K562 (cell line): ENCODE measurements at regions not wholly inside any gene's neighbourhood (a gene's known extent, or its start where the extent isn't known, plus 50 kb on each side); places are given as distances from the start of the nearest gene placed in this dataset.

Source experiments
- BHLHE40 ChIP-seq: IDR thresholded peaks from 2 replicates; pipeline ENCODE4 v1.6.1; 2011; ENCODE audit warnings: low read length, improper control_type of control experiment
- EP300 ChIP-seq: IDR thresholded peaks from 2 replicates; pipeline ENCODE4 v1.6.1; 2012; ENCODE audit warnings: low read length, improper control_type of control experiment
- FOXJ3 ChIP-seq: sonication (generic); formaldehyde crosslinking; IDR thresholded peaks from 2 replicates; pipeline ENCODE4 v1.4.0; 2020; ENCODE audit warnings: mild to moderate bottlenecking, missing genetic modification reagents
- HLTF ChIP-seq: fragments of 450-650 bp; IDR thresholded peaks from 2 replicates; pipeline ENCODE4 v1.6.1; 2016
- JUND ChIP-seq, 2 experiments: IDR thresholded peaks; 2 replicates in 1 of 2; 3 replicates in 1 of 2; pipeline ENCODE4 v1.6.1; 2011; ENCODE audit warnings: borderline replicate concordance in 2 of 2, low read depth in 2 of 2, low read length in 2 of 2, improper control_type of control experiment in 1 of 2, missing biosample characterization in 1 of 2, missing genetic modification characterization in 1 of 2, missing genetic modification reagents in 1 of 2
- MAFK ChIP-seq: IDR thresholded peaks from 2 replicates; pipeline ENCODE4 v1.6.1; 2011; ENCODE audit warnings: low read length, improper control_type of control experiment
- RCOR1 ChIP-seq, 2 experiments: IDR thresholded peaks; 2 replicates each; pipeline ENCODE4 v1.6.1; 2012; ENCODE audit warnings: low read depth in 2 of 2, low read length in 2 of 2, borderline replicate concordance in 1 of 2, improper control_type of control experiment in 1 of 2
- SMAD4 ChIP-seq: fragments of 250-450 bp; sonication (Bioruptor Pico); conservative IDR thresholded peaks from 2 replicates; pipeline ENCODE4 v1.8.0; 2021; ENCODE audit warnings: inconsistent platforms, mild to moderate bottlenecking, moderate library complexity
- ZBTB17 ChIP-seq: fragments of 450-650 bp; formaldehyde crosslinking; IDR thresholded peaks from 2 replicates; pipeline ENCODE4 v1.4.0; 2020; ENCODE audit warnings: mild to moderate bottlenecking
- ZBTB8A ChIP-seq: fragments of 450-650 bp; IDR thresholded peaks from 2 replicates; pipeline ENCODE4 v1.6.1; 2018; ENCODE audit warnings: mild to moderate bottlenecking, moderate library complexity; ENCODE audit not compliant: partially characterized antibody
- TF ChIP-seq, protein P1 (sequence below), 3 experiments: IDR thresholded peaks in 2 of 3; conservative IDR thresholded peaks in 1 of 3; 2 replicates each; pipeline ENCODE4 v1.5.1; 2011 to 2012; ENCODE audit warnings: low read length in 3 of 3, mild to moderate bottlenecking in 3 of 3, control low read depth in 2 of 3, improper control_type of control experiment in 1 of 3, inconsistent platforms in 1 of 3, low read depth in 1 of 3, mixed read lengths in 1 of 3, moderate library complexity in 1 of 3; ENCODE audit not compliant: insufficient read depth in 2 of 3
- TF ChIP-seq, protein P2 (sequence below): sonication (generic); formaldehyde crosslinking; IDR thresholded peaks from 2 replicates; pipeline ENCODE4 v1.5.0; 2020; ENCODE audit warnings: missing genetic modification reagents

GRCh38 chr20:10883166-10883565 lies 209.4 kb upstream of the JAG1 start:
- TF ChIP-seq, protein P1, sequence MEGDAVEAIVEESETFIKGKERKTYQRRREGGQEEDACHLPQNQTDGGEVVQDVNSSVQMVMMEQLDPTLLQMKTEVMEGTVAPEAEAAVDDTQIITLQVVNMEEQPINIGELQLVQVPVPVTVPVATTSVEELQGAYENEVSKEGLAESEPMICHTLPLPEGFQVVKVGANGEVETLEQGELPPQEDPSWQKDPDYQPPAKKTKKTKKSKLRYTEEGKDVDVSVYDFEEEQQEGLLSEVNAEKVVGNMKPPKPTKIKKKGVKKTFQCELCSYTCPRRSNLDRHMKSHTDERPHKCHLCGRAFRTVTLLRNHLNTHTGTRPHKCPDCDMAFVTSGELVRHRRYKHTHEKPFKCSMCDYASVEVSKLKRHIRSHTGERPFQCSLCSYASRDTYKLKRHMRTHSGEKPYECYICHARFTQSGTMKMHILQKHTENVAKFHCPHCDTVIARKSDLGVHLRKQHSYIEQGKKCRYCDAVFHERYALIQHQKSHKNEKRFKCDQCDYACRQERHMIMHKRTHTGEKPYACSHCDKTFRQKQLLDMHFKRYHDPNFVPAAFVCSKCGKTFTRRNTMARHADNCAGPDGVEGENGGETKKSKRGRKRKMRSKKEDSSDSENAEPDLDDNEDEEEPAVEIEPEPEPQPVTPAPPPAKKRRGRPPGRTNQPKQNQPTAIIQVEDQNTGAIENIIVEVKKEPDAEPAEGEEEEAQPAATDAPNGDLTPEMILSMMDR (IDR thresholded peaks at IDR 0.05 in 2 of 3, conservative IDR thresholded peaks at IDR 0.05 in 1 of 3; ENCODE audit: insufficient read depth in 2 of 3, low read depth in 1 of 3, low read length in 3 of 3): no peak
- TF ChIP-seq RCOR1 (IDR thresholded peaks at IDR 0.05; ENCODE audit: borderline replicate concordance in 1 of 2, low read depth in 2 of 2, low read length in 2 of 2): no peak
- no peak for TF ChIP-seq BHLHE40
- no peak for TF ChIP-seq HLTF
- TF ChIP-seq, protein P2, sequence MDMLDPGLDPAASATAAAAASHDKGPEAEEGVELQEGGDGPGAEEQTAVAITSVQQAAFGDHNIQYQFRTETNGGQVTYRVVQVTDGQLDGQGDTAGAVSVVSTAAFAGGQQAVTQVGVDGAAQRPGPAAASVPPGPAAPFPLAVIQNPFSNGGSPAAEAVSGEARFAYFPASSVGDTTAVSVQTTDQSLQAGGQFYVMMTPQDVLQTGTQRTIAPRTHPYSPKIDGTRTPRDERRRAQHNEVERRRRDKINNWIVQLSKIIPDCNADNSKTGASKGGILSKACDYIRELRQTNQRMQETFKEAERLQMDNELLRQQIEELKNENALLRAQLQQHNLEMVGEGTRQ (CRISPR knock-in tag): no peak
- no peak for TF ChIP-seq FOXJ3 (CRISPR knock-in tag)
- TF ChIP-seq JUND (IDR thresholded peaks at IDR 0.05; ENCODE audit: borderline replicate concordance, low read depth, low read length): no peak
- TF ChIP-seq JUND (tag; IDR thresholded peaks at IDR 0.05; ENCODE audit: borderline replicate concordance, low read depth, low read length): no peak
- TF ChIP-seq EP300: no peak
- no peak for TF ChIP-seq ZBTB17
- no peak for TF ChIP-seq MAFK
- TF ChIP-seq SMAD4 (CRISPR knock-in tag): no peak
- no peak for TF ChIP-seq ZBTB8A
